ENCODE measurements at regions not wholly inside any gene's neighbourhood (a gene's known extent, or its start where the extent isn't known, plus 50 kb on each side); places are given as distances from the start of the nearest gene placed in this dataset.
A peak's percentile ranks its signal among the peaks of the same experiment; 100 is the strongest.

DNA sequence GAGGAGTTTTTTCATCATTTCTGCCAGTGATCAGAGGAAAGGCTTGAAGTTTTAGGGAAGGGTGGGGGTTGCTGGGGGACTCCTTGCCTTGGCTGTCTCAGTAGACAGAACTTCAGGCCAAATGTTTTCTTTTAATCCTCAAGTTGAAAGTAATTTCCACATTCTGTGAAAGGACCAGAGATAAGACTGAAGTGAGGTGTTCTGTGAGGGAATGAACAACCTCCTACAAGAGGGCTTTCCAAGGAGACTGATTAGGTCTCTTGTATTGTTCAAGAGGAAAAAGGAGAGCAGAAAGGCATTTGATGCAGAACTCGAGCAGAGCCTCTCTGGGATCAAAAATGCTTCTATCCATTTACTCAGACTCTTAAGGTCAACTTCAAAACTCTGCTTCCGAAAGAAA lies 282.1 kb upstream of the ATP10B start:
- no peak for DNase-seq (ENCODE audit: low read depth)

DNA sequence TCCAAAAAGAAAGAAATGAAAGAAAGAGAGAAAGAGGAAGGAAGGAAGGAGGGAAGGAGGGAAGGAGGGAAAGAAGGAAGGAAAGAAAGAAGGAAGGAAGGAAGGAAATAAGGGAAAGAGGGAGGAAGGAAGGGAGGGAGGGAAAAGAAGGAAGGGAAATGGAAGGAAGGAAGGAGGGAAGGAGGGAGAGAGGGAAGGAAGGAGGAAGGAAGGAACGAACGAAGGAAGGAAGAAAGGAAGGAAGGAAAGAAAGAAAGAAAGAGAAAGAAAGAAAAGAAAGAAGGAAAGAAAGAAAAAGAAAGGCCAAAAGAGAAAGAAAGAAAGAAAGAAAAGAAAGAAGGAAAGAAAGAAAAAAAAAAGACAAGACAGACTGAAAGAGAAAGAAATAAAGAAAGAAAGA lies 263.9 kb upstream of the ATP10B start:
- DNase-seq (ENCODE audit: low read depth), result no peak

DNA sequence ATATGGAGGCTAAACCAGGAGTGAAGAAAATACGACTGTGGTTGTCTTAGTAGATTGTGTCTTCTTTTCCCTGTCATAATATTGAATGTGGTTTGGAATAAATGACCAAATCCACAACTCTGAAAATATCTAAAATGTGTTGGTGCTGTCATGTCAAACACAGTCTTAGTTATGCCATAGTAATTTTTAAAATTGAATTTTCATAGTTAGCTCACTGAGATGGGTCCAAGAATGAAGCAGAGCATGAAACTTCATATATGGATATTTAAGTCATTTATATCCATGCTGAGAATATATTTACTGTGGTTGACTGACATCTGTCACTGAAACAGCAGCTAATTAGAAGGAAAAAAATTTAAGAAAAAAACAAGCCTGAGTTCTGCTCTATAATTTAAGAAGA lies 260.4 kb upstream of the ATP10B start:
- no peak for DNase-seq (ENCODE audit: low read depth)

DNA sequence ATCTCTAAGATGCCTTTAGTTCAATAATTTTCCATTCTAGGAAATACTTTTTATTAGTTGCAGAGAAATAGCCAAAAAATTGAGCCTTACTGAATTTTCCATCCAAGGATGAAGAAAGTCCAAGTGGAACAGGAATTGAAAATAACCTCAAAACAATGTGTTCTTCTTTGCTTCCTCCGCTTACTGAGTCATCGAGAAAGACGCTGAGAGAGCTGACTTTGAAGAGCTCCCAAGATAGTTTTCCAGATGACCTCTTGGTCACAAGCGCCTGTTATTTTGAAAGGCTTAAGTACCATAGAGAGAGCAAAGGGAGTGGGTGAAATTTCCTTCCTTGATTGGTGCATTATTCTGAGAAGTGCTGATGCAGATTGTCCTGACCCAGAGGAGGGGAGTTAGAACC lies 253.5 kb upstream of the ATP10B start:
- peak; percentile 16 for DNase-seq (ENCODE audit: low read depth)

DNA sequence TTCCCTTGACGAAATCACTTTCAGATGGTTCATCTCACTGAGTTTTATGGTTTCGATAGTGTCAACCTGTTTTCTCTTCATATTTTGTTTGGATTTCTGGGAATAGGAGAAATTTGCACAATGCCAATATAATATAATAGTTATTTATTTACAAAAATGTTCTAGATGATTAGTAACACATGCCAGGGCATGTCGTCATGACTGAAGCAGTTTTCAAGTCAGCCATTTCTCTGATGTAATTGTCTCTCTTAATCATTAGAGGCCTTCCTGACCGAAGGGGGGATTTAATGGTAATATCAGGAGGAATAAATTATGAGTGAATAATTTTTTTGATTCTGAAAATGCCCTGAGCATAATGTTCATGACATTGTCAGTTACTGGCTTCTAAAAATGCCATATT lies 246.5 kb upstream of the ATP10B start:
- no peak for DNase-seq (ENCODE audit: low read depth)

DNA sequence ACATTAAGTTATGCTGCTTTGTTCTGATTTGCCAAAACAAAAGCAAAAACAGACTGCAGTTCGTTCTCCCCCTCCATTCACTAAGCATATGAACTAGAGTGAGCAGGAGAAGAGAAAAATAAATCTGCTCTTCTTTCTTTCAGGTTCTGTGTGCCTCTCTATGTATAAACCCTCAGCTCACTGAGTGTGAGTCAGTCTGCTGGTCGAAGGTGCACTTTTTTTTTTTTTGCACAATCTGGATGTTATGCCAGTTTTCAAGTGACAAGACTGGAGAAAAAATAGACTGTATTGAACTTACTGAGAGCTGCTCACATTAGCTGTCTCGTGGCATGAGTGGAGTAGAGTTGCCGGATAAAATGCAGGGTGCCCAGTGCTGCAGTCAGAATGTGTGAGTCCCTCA lies 244.6 kb upstream of the ATP10B start:
- DNase-seq (ENCODE audit: low read depth), result no peak

DNA sequence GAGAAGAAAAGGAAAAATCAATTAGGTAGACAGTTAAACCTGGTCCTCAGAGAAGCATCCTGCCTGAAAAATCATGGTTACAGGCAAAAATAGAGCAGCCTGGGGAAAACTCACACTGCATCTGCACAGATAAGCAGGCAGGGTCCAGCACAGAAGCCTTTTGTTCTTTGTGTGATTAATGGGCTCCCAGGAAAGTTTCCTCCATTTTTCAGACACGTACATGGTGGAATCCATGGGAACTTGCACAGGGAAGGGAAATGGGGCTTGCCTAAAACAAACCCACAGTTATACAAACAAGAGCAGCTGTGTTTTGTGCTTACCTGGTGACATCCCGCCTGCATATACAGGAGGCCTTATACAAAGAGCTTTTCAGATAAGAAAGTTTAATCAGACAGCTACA lies 243.9 kb upstream of the ATP10B start:
- no peak for DNase-seq (ENCODE audit: low read depth)

DNA sequence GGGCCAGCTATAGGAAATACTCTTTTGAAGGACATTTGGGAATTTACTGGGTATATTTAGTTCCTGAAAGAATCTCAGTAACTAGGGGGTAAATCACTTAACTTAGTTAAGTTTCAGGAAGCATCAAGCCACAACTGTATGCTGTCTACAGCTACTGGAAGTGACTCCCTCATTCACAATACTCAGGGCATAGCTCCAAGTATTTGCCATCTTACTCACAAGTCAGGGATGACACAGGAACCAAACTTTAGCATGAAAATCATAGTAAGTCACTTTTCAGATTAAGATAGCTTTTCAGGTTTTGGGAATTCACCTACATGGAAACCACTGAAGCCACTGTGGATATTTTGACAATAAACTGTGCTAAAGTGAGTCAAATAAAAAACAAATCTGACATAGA lies 242.4 kb upstream of the ATP10B start:
- no peak for DNase-seq (ENCODE audit: low read depth)

DNA sequence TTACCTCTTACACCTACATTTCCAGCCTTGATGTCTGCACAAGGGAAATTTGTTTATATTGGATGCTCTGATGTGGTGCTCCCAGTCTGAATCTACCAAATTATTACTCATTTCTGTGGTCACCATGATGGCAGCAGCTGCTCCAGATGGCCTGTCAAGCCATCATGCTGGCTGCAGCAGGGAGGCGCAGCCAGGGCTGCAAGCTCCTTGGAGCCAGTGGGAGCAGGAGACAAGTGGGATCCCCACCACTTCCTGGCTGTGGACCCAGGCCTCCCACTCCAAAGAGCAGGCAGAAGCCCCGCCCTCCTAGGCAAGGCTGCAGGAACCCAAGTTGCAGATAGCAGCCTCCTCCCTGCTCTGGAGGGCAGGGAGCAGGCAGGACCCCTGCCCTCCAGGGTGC lies 241.1 kb upstream of the ATP10B start:
- DNase-seq (ENCODE audit: low read depth), result no peak

DNA sequence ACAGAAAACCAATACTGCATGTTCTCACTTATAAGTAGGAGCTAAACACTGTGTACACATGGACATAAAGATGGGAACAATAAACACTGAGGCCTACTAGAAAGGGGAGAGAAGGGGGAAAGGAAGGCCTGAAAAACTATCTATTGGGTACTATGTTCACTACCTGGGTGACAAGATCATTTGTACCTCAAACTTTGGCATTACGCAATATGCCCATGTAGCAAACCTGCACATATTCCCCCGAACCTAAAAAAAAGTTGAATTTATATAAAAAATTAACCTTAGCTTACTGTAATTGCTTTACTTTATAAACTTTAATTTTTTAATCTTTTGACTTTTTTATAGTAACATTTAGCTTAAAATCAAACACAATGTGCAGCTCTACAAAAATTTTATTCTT lies 237.6 kb upstream of the ATP10B start:
- DNase-seq (ENCODE audit: low read depth), result no peak

DNA sequence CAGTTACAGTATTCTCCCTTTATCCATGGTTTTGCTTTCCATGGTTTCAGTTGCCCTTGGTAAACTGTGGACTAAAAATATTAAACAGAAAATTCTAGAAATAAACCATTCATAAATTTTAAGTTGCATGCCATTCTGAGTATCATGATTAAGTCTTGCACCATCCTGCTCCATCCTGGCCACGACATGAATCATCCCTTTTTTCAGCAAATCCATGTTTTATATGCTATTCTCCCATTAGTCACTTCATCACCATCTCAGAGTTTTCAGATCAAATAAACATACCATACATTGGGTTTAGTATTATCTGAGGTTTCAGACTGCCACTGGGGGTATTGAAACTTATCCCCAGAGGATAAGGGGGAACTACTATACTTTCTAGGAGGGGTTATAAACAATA lies 234.4 kb upstream of the ATP10B start:
- DNase-seq (ENCODE audit: low read depth), result no peak

DNA sequence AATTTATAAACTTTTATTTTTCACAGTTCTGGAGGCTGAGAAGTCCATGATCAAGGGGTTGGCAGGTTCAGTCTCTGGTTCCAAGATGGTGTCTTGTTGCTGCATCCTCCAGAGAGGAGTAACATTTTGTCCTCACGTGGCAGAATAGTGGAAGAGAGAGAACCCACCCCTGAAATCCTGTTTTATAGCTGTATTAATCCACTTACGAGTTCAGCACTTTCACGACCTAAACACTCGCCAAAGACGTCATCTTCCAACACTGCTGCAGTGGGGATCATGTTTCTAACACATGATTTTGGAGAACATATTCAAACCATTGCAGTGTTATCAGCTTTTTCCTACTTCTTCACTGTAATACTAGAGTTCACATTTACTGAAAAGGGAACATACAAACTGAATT lies 233.0 kb upstream of the ATP10B start:
- DNase-seq (ENCODE audit: low read depth), result peak; percentile 26

DNA sequence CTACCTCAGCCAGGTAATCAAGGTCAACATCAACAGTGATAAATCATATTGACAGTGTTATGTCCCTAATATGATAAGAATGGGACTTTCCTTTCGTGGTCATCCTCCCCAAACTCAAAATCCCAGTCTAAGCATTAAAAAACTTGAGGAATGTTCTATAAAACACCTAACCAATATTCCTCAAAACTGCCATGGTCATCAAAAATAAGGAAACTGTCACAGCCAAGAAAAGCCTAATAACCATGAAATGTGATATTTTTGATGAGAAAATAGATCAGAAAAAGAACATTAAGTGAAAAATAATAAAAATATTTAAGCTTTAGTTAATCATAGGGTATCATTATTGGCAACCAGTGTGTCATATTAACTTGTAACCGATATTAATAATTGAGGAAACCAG lies 232.1 kb upstream of the ATP10B start:
- no peak for DNase-seq (ENCODE audit: low read depth)

DNA sequence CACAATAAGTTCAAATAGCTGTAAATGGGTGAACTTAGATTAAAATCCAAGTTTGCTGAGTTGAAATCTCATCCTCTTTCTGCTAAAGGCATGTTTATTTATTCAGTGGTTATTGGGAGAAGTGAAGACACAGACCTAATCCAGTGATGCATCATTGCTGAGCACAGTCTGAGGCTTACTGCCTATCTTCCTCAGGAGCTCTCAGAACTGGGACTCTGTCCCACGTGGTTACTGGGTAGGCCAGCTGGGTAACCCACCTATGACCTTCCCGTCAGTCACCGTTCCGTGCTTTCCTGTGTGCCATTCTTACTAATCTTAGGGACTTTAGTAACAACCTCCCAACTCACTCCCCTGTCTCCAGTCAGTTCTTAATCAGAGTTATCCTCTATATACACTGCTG lies 226.8 kb upstream of the ATP10B start:
- DNase-seq (ENCODE audit: low read depth), result no peak

DNA sequence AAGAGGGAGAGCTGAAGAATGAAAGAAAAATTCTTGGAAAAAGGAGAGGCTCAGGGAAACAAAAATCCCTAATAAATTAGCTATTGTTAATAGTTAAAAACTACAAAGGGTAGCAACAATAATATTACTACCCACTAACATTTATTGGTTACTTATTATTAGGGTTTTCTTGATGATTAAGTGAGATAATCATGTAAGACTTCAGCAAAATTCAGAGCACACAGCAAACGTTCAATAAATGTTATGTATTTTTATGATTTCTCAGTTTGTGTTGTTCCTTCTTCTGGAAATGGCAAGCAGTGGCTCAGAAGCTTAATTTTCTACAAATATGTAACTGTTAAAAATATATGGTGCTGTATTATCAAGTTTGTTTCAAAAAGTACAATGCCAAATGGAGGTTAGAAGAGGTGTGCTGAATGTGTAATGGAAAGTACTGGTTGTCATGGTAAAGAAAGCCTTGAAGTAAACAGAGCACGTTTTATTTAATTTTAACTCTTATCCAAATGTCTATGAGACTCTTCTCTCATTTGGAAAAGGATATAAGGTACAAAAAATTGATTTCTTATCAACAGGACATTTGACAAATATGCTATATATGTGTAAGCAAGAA lies 226.0 kb upstream of the ATP10B start:
- no peak for DNase-seq (ENCODE audit: low read depth)

DNA sequence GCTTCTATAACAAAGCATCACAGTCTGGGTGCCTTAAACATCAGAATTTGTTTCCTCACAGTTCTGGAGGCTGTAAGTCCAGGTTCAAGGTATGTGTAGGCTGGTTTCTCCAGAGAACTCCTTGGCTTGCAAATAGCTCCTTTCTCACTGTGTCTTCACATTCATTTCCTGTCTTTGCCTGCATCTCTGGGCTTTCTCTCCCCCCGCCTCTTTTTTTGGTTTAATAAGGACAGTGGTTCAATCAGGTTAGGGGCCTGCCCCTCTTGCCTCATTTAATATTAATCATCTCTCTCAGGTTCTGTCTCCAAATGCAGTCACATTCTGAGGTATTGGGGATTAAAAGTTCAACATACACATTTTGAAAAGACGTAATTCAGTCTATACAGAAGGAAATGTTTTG lies 225.5 kb upstream of the ATP10B start:
- no peak for DNase-seq (ENCODE audit: low read depth)

DNA sequence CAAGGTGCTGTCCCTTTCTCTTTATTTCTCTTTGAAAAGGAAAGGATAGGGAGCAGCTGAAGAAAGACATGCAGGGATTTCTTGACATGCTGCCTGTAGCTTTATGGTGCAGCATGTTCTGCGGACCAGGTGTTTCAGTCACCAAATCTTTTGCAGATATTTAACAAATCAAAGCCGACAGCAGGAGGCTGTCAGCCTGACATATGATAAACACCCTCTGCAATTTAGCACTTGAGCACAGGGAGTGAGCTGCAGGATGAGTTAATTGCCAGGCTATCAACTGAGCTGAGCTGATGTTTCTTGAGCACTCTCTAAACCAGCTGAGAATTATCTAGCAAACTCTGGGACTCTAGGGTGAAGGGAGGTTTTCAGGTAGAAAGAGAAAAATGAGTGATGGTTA lies 212.8 kb upstream of the ATP10B start:
- no peak for DNase-seq (ENCODE audit: low read depth)

DNA sequence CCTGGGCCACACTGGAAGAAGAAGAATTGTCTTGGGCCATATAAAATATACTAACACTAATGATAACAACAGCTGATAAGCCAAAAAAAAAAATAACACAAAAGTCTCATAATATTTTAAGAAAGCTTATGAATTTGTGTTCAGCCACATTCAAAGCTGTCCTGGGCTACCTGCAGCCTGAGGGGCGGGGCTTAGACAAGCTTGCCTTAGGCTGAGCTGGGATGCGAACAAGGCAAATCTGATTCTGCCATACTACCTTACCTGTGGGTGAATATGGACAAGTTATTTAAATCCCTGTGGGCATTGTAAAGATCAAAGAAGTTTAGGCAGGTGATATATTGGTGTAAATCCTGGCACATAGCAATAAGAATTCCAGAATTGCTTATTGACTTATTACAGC lies 212.3 kb upstream of the ATP10B start:
- DNase-seq (ENCODE audit: low read depth), result no peak

DNA sequence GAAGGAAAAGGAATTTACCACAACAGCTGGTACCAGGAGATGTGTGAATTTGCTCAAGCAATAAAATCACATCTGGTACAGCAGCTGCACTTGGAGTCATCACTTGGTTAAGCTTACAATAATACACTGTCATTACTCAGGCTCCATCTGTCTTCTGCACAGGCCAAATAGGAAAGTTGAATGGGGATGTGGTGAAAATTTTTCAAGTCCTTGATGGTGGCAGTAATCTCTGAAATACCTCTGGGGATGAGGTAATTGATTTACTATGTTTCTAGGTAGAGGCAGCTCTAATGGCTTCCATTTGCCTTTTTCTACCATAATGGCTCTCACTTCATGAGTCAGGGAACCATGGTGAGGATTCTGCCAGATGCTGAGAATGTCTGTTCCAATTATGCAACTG lies 206.8 kb upstream of the ATP10B start:
- no peak for DNase-seq (ENCODE audit: low read depth)

DNA sequence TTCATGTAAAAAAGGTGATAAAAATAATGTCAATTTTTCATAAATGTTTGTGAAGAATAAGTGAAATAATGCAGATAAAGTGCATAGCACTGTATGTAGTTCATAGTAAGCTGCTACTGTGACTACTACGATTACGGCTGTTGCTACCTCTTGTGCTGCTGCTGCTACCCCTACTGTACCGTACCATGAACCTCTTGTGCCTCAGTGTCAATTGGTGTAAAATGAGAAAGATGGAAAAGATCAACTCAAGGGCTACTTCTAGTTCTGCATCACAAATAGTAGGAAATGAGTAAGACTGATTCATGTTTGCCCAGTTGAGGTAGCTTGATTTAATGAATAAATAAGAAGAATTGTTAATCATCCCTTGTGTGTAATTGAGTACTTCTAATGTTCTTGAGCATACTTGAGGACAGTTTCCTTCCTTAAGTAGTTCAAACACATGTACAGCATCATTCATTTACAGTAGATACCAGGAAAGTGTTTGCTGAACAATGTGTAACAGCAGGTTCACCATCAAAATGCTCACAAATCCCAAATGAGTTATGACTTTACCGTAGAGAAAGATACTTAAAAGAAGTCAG lies 200.0 kb upstream of the ATP10B start:
- no peak for DNase-seq (ENCODE audit: low read depth)

DNA sequence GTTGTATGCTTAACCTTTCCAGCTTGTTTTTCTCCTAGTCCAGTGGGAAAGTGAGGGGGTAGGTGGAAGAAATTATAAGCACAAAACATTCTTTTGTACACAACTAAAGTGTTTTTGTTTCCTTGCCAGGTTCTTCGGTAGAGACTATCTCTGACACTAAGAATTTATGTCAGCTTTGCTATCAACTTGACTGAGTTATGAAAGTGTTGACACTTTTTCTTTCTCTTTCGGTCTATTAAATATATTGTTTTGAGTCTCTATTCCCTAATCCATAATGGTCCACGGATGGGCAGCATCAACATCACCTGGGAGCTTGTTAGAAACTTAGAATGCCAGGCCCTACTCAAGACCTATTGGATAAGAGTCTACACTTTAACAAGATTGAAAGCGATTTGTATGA lies 195.0 kb upstream of the ATP10B start:
- no peak for DNase-seq (ENCODE audit: low read depth)

DNA sequence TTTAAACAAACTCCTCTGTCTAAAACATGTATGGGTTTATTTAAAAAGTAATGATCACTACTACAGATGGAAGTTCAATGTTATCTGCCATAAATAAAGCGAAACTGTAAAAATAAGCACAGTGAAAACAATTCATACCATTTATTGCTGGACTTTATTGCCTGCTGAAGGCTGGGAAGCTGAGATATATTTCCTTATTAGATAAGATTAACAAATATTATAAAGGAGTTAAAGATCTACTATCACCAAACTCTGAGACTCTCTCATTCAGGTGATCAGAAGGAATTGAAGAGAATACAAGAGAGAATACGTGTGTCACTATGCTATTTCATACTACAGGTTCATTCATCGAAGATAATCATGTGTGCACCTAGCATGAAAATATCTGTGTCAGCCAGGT lies 190.9 kb upstream of the ATP10B start:
- DNase-seq (ENCODE audit: low read depth), result no peak

DNA sequence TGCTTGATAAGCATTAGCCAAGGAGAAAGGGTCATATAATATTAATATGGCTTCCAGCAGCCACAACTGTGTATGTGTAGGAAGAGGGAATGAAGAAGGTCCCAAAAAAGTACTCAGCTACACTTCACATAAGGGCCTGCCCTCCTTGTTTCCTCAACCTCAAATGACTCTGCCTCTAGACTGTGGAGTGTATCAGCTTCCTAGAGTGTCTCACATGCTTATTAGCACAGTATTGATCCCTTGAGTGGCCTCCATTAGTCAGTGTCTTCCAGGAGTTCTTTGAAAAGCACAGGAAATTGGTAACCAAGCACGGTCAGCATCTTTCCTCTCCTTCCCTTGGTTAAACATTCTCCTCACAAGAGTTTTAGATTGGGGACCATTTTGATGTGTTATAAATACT lies 190.4 kb upstream of the ATP10B start:
- no peak for DNase-seq (ENCODE audit: low read depth)

DNA sequence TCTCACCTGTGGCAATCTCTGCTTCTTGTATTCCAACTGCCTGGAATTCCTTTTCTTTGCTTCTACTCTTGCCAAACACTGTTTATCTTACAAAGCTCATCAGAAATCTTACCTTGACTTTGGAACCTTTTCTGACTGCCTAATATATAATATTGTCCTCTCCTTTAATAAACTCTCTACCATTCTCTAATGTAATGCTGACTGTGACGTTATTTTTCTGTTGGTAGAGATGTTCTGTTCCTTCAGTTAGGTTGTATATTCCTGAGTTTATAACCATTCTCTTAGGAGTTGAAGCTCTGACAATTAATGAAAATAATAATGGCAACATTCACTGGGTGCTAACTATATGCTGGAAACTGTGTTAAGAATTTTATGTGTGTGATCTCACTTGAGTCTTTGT lies 188.8 kb upstream of the ATP10B start:
- no peak for DNase-seq (ENCODE audit: low read depth)
